PFSK-1 (cell line): ENCODE measurements at regions not wholly inside any gene's neighbourhood (a gene's known extent, or its start where the extent isn't known, plus 50 kb on each side); places are given as distances from the start of the nearest gene placed in this dataset.

Experiments used
- FOXP2 ChIP-seq: optimal IDR thresholded peaks from 2 replicates; pipeline ENCODE3; 2011; ENCODE audit warnings: borderline replicate concordance, control low read depth, inconsistent platforms; ENCODE audit not compliant: insufficient read depth; ENCODE audit errors: extremely low read length, extremely low read depth
- POLR2AphosphoS5 ChIP-seq: IDR thresholded peaks from 2 replicates; pipeline ENCODE4 v1.6.1; 2012; ENCODE audit warnings: low read depth, mild to moderate bottlenecking, control low read depth, low read length, moderate library complexity
- REST ChIP-seq, 2 experiments: IDR thresholded peaks; 2 replicates each; pipeline versions ENCODE4 v1.6.1 to v1.8.0; 2011 to 2012; ENCODE audit warnings: low read depth in 2 of 2, low read length in 2 of 2, control low read depth in 1 of 2, inconsistent platforms in 1 of 2, mild to moderate bottlenecking in 1 of 2, moderate library complexity in 1 of 2; ENCODE audit not compliant: insufficient read depth in 1 of 2
- SIN3A ChIP-seq: IDR thresholded peaks from 2 replicates; pipeline ENCODE4 v1.6.1; 2012; ENCODE audit warnings: mild to moderate bottlenecking, low read length, moderate library complexity, borderline replicate concordance; ENCODE audit not compliant: insufficient read depth
- TAF1 ChIP-seq: IDR thresholded peaks from 2 replicates; pipeline ENCODE4 v1.6.1; 2012; ENCODE audit warnings: low read length, control low read depth, borderline replicate concordance; ENCODE audit not compliant: insufficient read depth

GRCh38 chr2:45330637-45331409, 280.2 kb downstream of the SRBD1 start:
- no peak for TF ChIP-seq FOXP2
- no peak for TF ChIP-seq REST (IDR thresholded peaks at IDR 0.05; ENCODE audit: insufficient read depth in 1 of 2, low read depth in 2 of 2, low read length in 2 of 2)
- no peak for TF ChIP-seq TAF1
- no peak for TF ChIP-seq POLR2AphosphoS5
- TF ChIP-seq SIN3A, result no peak

GRCh38 chr2:45330108-45330507, 281.0 kb downstream of the SRBD1 start:
- TF ChIP-seq REST (IDR thresholded peaks at IDR 0.05; ENCODE audit: insufficient read depth in 1 of 2, low read depth in 2 of 2, low read length in 2 of 2), result no peak
- TF ChIP-seq POLR2AphosphoS5, result no peak
- no peak for TF ChIP-seq SIN3A
- no peak for TF ChIP-seq FOXP2
- no peak for TF ChIP-seq TAF1

- TF ChIP-seq POLR2AphosphoS5, result no peak
Observed at GRCh38 chr2:45329045-45329677, 281.9 kb downstream of the SRBD1 start.

GRCh38 chr2:45328264-45328870, 282.7 kb downstream of the SRBD1 start:
- TF ChIP-seq FOXP2 (no peak), TAF1 (no peak), POLR2AphosphoS5 (no peak), REST (IDR thresholded peaks at IDR 0.05; ENCODE audit: insufficient read depth in 1 of 2, low read depth in 2 of 2, low read length in 2 of 2) (no peak), SIN3A (no peak)

GRCh38 chr2:45323344-45323743, 287.7 kb downstream of the SRBD1 start:
- TF ChIP-seq REST (IDR thresholded peaks at IDR 0.05; ENCODE audit: insufficient read depth in 1 of 2, low read depth in 2 of 2, low read length in 2 of 2), result no peak
- TF ChIP-seq FOXP2, result no peak
- TF ChIP-seq SIN3A, result no peak
- TF ChIP-seq TAF1, result no peak
- no peak for TF ChIP-seq POLR2AphosphoS5
